Large intestine (tissue), 3 donors: ENCODE measurements at regions not wholly inside any gene's neighbourhood (a gene's known extent, or its start where the extent isn't known, plus 50 kb on each side); places are given as distances from the start of the nearest gene placed in this dataset.

Experiments
- DNase-seq, 2 donors: peaks; one replicate each; pipeline versions ENCODE4 v3.0.0 to v3.0.0-alpha.2; 2013
- H3K27ac ChIP-seq: one replicate; pipeline ENCODE4 v1.5.1; 2013; ENCODE audit warnings: low read length
- H3K27me3 ChIP-seq: 2 replicates; pipeline ENCODE4 v1.6.1; 2013; ENCODE audit warnings: low read length; ENCODE audit not compliant: control insufficient read depth, insufficient read depth
- H3K36me3 ChIP-seq: 2 replicates; pipeline ENCODE4 v1.6.1; 2013; ENCODE audit warnings: low read length; ENCODE audit not compliant: control insufficient read depth, insufficient read depth
- H3K4me1 ChIP-seq: one replicate; pipeline ENCODE4 v1.6.1; 2013; ENCODE audit warnings: low read length; ENCODE audit not compliant: control insufficient read depth, insufficient read depth
- H3K4me3 ChIP-seq: one replicate; pipeline ENCODE4 v1.5.1; 2013; ENCODE audit warnings: low read length
- H3K9me3 ChIP-seq: one replicate; pipeline ENCODE4 v1.6.1; 2013; ENCODE audit warnings: mild to moderate bottlenecking, low read depth, low read length, moderate library complexity; ENCODE audit not compliant: control insufficient read depth
- WGBS: methylation state at CpG from one replicate; pipeline ENCODE4 v1.1.5; 2013; ENCODE audit warnings: low lambda C conversion rate; ENCODE audit not compliant: insufficient coverage; 5-methylcytosine and 5-hydroxymethylcytosine counted together

GRCh38 chr20:52823303-52823702 is 148.9 kb upstream of the TSHZ2 start:
- WGBS: 100% methylated on average over 1 of the region's 2 CpGs
- H3K4me3 ChIP-seq: no peak overlapping the region
- H3K27me3 ChIP-seq: no peaks in the 10 kb centered on the region
- H3K36me3 ChIP-seq: no peaks in the 10 kb centered on the region
- H3K4me1 ChIP-seq: no peaks in the 10 kb centered on the region
- H3K27ac ChIP-seq: no peak overlapping the region
- DNase-seq: no peak
- H3K9me3 ChIP-seq: no peaks in the 10 kb centered on the region

- Histone ChIP-seq H3K36me3 (no peaks in the 10 kb centered on the region), H3K27me3 (no peaks in the 10 kb centered on the region), H3K9me3 (no peaks in the 10 kb centered on the region), H3K4me1 (no peaks in the 10 kb centered on the region), H3K4me3 (no peak overlapping the region), H3K27ac (no peak overlapping the region)
- 100% methylated on average over 3 of the region's 9 CpGs for WGBS
- DNase-seq: no peak
Observed at GRCh38 chr20:52820641-52821292, 151.4 kb upstream of the TSHZ2 start.

GRCh38 chr20:52818491-52818890 is 153.7 kb upstream of the TSHZ2 start:
- WGBS: no CpG with 5 or more reads among the region's 5 CpGs
- Histone ChIP-seq H3K27ac (no peak overlapping the region), H3K9me3 (no peaks in the 10 kb centered on the region), H3K4me1 (no peaks in the 10 kb centered on the region), H3K27me3 (no peaks in the 10 kb centered on the region), H3K4me3 (no peak overlapping the region), H3K36me3 (no peaks in the 10 kb centered on the region)
- no peak for DNase-seq

GRCh38 chr20:52817981-52818380 is 154.2 kb upstream of the TSHZ2 start:
- no peaks in the 10 kb centered on the region for H3K27me3 ChIP-seq
- H3K9me3 ChIP-seq: no peaks in the 10 kb centered on the region
- H3K4me3 ChIP-seq: no peak overlapping the region
- no CpG with 5 or more reads among the region's 3 CpGs for WGBS
- no peak for DNase-seq
- H3K36me3 ChIP-seq: no peaks in the 10 kb centered on the region
- H3K27ac ChIP-seq: no peak overlapping the region
- H3K4me1 ChIP-seq: no peaks in the 10 kb centered on the region

- no peaks in the 10 kb centered on the region for H3K27me3 ChIP-seq
- H3K4me3 ChIP-seq: no peak overlapping the region
- no peaks in the 10 kb centered on the region for H3K36me3 ChIP-seq
- H3K9me3 ChIP-seq: no peaks in the 10 kb centered on the region
- H3K4me1 ChIP-seq: no peaks in the 10 kb centered on the region
- DNase-seq: no peak
- WGBS: no CpG with 5 or more reads among the region's 1 CpG
- no peak overlapping the region for H3K27ac ChIP-seq
Observed at GRCh38 chr20:52817511-52817910, 154.6 kb upstream of the TSHZ2 start.

GRCh38 chr20:52814371-52814770 is 157.8 kb upstream of the TSHZ2 start:
- Histone ChIP-seq H3K36me3 (no peaks in the 10 kb centered on the region), H3K4me3 (no peak overlapping the region), H3K9me3 (no peaks in the 10 kb centered on the region), H3K27ac (no peak overlapping the region), H3K4me1 (no peaks in the 10 kb centered on the region), H3K27me3 (no peaks in the 10 kb centered on the region)
- DNase-seq: no peak
- 86% methylated on average over 1 of the region's 2 CpGs for WGBS

GRCh38 chr20:52812231-52812847 is 159.8 kb upstream of the TSHZ2 start:
- no CpG with 5 or more reads among the region's 4 CpGs for WGBS
- Histone ChIP-seq H3K27ac (no peak overlapping the region), H3K4me1 (no peaks in the 10 kb centered on the region), H3K4me3 (no peak overlapping the region), H3K9me3 (no peaks in the 10 kb centered on the region), H3K27me3 (no peaks in the 10 kb centered on the region), H3K36me3 (no peaks in the 10 kb centered on the region)
- DNase-seq: no peak

- H3K36me3 ChIP-seq: no peaks in the 10 kb centered on the region
- H3K27ac ChIP-seq: no peak overlapping the region
- H3K4me3 ChIP-seq: no peak overlapping the region
- no peaks in the 10 kb centered on the region for H3K4me1 ChIP-seq
- DNase-seq: no peak
- no CpG with 5 or more reads among the region's 5 CpGs for WGBS
- H3K27me3 ChIP-seq: no peaks in the 10 kb centered on the region
- no peaks in the 10 kb centered on the region for H3K9me3 ChIP-seq
Observed at GRCh38 chr20:52809003-52809402, 163.2 kb upstream of the TSHZ2 start.

- no peaks in the 10 kb centered on the region for H3K27me3 ChIP-seq
- no peaks in the 10 kb centered on the region for H3K9me3 ChIP-seq
- H3K4me3 ChIP-seq: no peak overlapping the region
- no CpG with 5 or more reads among the region's 4 CpGs for WGBS
- no peaks in the 10 kb centered on the region for H3K4me1 ChIP-seq
- no peak overlapping the region for H3K27ac ChIP-seq
- H3K36me3 ChIP-seq: no peaks in the 10 kb centered on the region
- no peak for DNase-seq
Observed at GRCh38 chr20:52806918-52807317, 165.2 kb upstream of the TSHZ2 start.

- no peaks in the 10 kb centered on the region for H3K36me3 ChIP-seq
- no peaks in the 10 kb centered on the region for H3K27me3 ChIP-seq
- no peak for DNase-seq
- H3K4me1 ChIP-seq: no peaks in the 10 kb centered on the region
- no CpG with 5 or more reads among the region's 2 CpGs for WGBS
- no peak overlapping the region for H3K4me3 ChIP-seq
- no peak overlapping the region for H3K27ac ChIP-seq
- no peaks in the 10 kb centered on the region for H3K9me3 ChIP-seq
Observed at GRCh38 chr20:52805843-52806242, 166.3 kb upstream of the TSHZ2 start.

GRCh38 chr20:52805296-52805571 is 166.9 kb upstream of the TSHZ2 start:
- H3K4me3 ChIP-seq: no peak overlapping the region
- WGBS: 44% methylated on average over 1 of the region's 4 CpGs
- DNase-seq: no peak
- H3K36me3 ChIP-seq: no peaks in the 10 kb centered on the region
- H3K27me3 ChIP-seq: no peaks in the 10 kb centered on the region
- H3K27ac ChIP-seq: no peak overlapping the region
- no peaks in the 10 kb centered on the region for H3K4me1 ChIP-seq
- H3K9me3 ChIP-seq: no peaks in the 10 kb centered on the region
